ENCODE measurements at regions not wholly inside any gene's neighbourhood (a gene's known extent, or its start where the extent isn't known, plus 50 kb on each side); places are given as distances from the start of the nearest gene placed in this dataset.
"Not testable (repeated sequence)": the region's sequence is repeated elsewhere in the genome, so short reads cannot be mapped to it uniquely, and the experiment has no call there.

DNA sequence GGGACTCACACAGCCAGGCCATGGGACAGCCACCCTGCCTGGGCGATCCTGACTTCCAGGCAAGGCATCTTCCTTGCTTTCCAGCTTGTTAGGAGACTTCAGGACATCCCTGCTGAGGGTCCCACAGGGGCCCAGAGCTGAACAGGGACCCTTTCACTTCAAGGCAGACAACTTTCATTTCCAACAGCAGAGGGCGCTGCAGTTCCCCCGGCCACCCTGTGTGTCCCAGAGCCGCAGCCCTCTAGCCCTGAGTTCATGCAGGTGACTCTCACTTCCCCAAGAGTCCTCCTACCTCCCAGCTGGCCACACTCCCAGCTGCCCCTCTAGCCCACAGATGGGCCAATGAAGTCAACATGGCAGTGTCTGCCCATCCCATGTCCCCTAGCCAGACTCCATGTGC is 1556.0 kb downstream of the FOXD4L5 start:
- H3K4me3 ChIP-seq (ENCODE audit: low read length); H3K4me1 ChIP-seq (ENCODE audit: low read length); H3K36me3 ChIP-seq (replicated peaks; ENCODE audit: low read depth, low read length); H3K27ac ChIP-seq (ENCODE audit: low read length); H3K9me3 ChIP-seq (ENCODE audit: insufficient read depth, low read length); H3K27me3 ChIP-seq (ENCODE audit: low read depth, low read length); H3K79me2 ChIP-seq (ENCODE audit: low read length); H3K4me2 ChIP-seq (ENCODE audit: low read length); H4K20me1 ChIP-seq (ENCODE audit: insufficient read depth, low read length); H2AFZ ChIP-seq (ENCODE audit: low read depth, low read length); H3K9ac ChIP-seq (ENCODE audit: low read length): not testable (repeated sequence)
- TF ChIP-seq, protein P1, sequence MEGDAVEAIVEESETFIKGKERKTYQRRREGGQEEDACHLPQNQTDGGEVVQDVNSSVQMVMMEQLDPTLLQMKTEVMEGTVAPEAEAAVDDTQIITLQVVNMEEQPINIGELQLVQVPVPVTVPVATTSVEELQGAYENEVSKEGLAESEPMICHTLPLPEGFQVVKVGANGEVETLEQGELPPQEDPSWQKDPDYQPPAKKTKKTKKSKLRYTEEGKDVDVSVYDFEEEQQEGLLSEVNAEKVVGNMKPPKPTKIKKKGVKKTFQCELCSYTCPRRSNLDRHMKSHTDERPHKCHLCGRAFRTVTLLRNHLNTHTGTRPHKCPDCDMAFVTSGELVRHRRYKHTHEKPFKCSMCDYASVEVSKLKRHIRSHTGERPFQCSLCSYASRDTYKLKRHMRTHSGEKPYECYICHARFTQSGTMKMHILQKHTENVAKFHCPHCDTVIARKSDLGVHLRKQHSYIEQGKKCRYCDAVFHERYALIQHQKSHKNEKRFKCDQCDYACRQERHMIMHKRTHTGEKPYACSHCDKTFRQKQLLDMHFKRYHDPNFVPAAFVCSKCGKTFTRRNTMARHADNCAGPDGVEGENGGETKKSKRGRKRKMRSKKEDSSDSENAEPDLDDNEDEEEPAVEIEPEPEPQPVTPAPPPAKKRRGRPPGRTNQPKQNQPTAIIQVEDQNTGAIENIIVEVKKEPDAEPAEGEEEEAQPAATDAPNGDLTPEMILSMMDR (IDR thresholded peaks at IDR 0.05; ENCODE audit: low read depth, low read length): peak; percentile 20; the same call in 1 of the 2 replicates

DNA sequence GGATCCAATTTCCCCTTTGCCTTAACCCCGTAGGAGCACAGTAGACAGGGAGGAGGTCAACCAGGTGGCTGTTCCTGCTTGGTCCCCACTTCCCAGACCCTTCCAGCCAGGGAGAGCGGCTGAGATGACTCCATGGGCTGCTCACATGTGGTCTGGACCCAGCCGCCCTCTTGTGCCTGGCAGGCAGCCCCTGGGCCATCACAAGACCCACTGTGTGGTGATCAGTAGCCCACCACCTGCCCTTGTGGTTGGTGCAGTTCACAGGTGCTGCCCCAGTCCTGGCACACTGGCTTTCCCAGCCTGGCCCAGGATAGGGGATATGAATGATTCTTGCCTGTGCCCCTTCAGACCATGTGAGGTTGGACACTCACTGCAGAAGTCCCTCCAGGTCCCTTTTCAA is 1556.7 kb downstream of the FOXD4L5 start:
- no peaks in the 10 kb centered on the region for H3K36me3 ChIP-seq (replicated peaks; ENCODE audit: low read depth, low read length)
- no peaks in the 10 kb centered on the region for H4K20me1 ChIP-seq (ENCODE audit: insufficient read depth, low read length)
- H3K79me2 ChIP-seq (ENCODE audit: low read length): no peaks in the 10 kb centered on the region
- H3K9me3 ChIP-seq (ENCODE audit: insufficient read depth, low read length): no peaks in the 10 kb centered on the region
- no peak overlapping the region for H3K9ac ChIP-seq (ENCODE audit: low read length)
- no peak for TF ChIP-seq EZH2phosphoT487 (IDR thresholded peaks at IDR 0.05; ENCODE audit: low read depth)
- TF ChIP-seq, protein P1 (IDR thresholded peaks at IDR 0.05; ENCODE audit: low read depth, low read length): no peak
- no peak overlapping the region for H3K4me3 ChIP-seq (ENCODE audit: low read length)
- no peak overlapping the region for H2AFZ ChIP-seq (ENCODE audit: low read depth, low read length)
- no peak overlapping the region for H3K27ac ChIP-seq (ENCODE audit: low read length)
- no peak overlapping the region for H3K4me2 ChIP-seq (ENCODE audit: low read length)
- H3K27me3 ChIP-seq (ENCODE audit: low read depth, low read length): no peaks in the 10 kb centered on the region
- no peaks in the 10 kb centered on the region for H3K4me1 ChIP-seq (ENCODE audit: low read length)

DNA sequence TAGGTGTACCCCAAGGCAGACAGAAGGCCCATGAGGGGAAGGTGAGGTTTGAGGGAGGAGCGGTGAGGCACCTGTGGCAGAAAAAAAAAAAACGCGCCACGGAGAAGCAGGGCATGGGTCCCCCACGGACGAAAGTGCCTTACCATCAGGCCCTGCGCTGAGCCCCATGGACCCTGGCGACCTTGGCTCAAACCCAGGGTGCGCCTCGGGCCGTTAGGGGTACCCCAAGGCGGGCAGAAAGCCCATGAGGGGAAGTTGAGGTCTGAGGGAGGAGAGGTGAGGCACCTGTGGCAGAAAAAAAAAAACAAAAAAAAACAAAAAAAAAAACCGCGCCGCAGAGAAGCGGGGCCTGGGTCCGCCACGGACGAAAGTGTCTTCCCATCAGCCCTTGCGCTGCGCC is 1576.7 kb downstream of the FOXD4L5 start:
- H3K27ac ChIP-seq (ENCODE audit: low read length); H3K79me2 ChIP-seq (ENCODE audit: low read length); H4K20me1 ChIP-seq (ENCODE audit: insufficient read depth, low read length); H3K4me2 ChIP-seq (ENCODE audit: low read length); H3K9me3 ChIP-seq (ENCODE audit: insufficient read depth, low read length); H2AFZ ChIP-seq (ENCODE audit: low read depth, low read length); H3K27me3 ChIP-seq (ENCODE audit: low read depth, low read length); H3K4me3 ChIP-seq (ENCODE audit: low read length); H3K4me1 ChIP-seq (ENCODE audit: low read length); H3K36me3 ChIP-seq (replicated peaks; ENCODE audit: low read depth, low read length); H3K9ac ChIP-seq (ENCODE audit: low read length): not testable (repeated sequence)

DNA sequence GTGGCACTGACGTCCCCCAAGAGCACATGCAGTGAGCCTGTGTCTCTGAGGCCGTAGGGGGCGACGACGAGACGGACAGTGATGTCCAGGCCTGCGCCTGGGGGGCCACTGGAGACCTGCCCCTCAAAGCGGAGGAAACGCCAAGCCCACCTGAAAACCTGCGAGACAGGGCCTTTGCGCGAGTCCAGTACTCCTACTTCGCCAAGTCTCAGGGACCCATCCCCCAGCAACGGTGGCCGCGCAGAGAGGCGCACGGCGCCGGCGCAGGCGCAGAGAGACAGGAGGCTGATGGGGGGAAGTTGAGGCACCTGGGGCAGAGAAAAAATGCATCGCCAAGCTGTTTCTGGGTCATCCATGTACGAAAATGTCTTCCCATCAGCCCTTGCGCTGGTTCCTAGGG is 1580.6 kb downstream of the FOXD4L5 start:
- H3K4me3 ChIP-seq (ENCODE audit: low read length); H3K27ac ChIP-seq (ENCODE audit: low read length); H3K9ac ChIP-seq (ENCODE audit: low read length); H3K79me2 ChIP-seq (ENCODE audit: low read length); H3K4me2 ChIP-seq (ENCODE audit: low read length); H3K36me3 ChIP-seq (replicated peaks; ENCODE audit: low read depth, low read length); H3K9me3 ChIP-seq (ENCODE audit: insufficient read depth, low read length); H3K4me1 ChIP-seq (ENCODE audit: low read length); H3K27me3 ChIP-seq (ENCODE audit: low read depth, low read length); H4K20me1 ChIP-seq (ENCODE audit: insufficient read depth, low read length); H2AFZ ChIP-seq (ENCODE audit: low read depth, low read length): not testable (repeated sequence)

DNA sequence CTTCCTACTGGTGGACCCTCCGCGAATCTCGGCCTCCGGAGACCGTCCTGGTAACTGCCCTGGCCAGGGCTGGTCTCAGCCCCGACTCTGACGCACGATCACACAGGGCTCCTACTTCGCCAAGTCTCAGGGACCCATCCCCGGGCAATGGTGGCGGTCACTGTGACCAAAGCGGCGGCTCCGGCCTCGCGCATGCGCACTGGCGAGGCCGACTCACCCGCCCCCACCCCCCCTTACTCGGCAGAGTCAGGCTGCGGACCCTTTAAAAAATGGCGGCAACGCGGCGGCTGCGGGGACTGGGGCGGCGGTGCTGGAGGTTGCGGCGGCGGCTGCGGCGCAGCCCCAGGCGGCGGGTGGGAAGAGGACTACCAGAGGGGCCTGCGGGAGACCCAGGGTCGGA is 1581.3 kb downstream of the FOXD4L5 start:
- not testable (repeated sequence) for H2AFZ ChIP-seq (ENCODE audit: low read depth, low read length); H3K27ac ChIP-seq (ENCODE audit: low read length); H3K36me3 ChIP-seq (replicated peaks; ENCODE audit: low read depth, low read length); H3K27me3 ChIP-seq (ENCODE audit: low read depth, low read length); H3K79me2 ChIP-seq (ENCODE audit: low read length); H3K9me3 ChIP-seq (ENCODE audit: insufficient read depth, low read length); H4K20me1 ChIP-seq (ENCODE audit: insufficient read depth, low read length); H3K4me1 ChIP-seq (ENCODE audit: low read length); H3K4me2 ChIP-seq (ENCODE audit: low read length); H3K4me3 ChIP-seq (ENCODE audit: low read length); H3K9ac ChIP-seq (ENCODE audit: low read length)

DNA sequence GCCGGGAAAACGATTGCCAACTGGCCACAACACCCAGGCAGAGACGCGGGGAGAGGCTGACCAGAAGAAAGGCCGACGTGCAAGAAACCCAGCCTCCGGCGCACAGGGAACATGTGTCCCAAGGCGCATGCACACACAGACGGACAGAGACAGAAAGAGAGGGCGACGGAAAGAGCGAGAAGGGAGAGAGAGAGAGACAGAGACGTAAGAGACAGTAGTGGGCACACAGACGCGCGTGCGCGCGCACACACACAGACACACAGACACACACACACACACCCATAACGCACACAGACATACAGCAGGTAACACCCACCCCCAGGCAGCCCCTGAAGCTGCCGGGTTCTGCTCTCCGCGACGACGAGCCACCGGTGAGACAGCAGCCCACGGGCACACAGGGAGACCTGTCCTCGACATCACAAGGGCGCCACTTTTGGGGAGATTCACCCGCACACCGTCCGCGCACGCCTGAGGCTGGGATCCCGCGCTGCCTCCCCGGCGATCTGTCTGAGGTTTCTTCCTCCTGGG is 1581.8 kb downstream of the FOXD4L5 start:
- H2AFZ ChIP-seq (ENCODE audit: low read depth, low read length); H3K79me2 ChIP-seq (ENCODE audit: low read length); H3K4me1 ChIP-seq (ENCODE audit: low read length); H3K36me3 ChIP-seq (replicated peaks; ENCODE audit: low read depth, low read length); H3K9me3 ChIP-seq (ENCODE audit: insufficient read depth, low read length); H3K9ac ChIP-seq (ENCODE audit: low read length); H3K27me3 ChIP-seq (ENCODE audit: low read depth, low read length); H3K27ac ChIP-seq (ENCODE audit: low read length); H3K4me3 ChIP-seq (ENCODE audit: low read length); H3K4me2 ChIP-seq (ENCODE audit: low read length); H4K20me1 ChIP-seq (ENCODE audit: insufficient read depth, low read length): not testable (repeated sequence)

Measured in OCI-LY3 (cell line).